ENCODE measurements at regions not wholly inside any gene's neighbourhood (a gene's known extent, or its start where the extent isn't known, plus 50 kb on each side); places are given as distances from the start of the nearest gene placed in this dataset.

- no peak for ATAC-seq
- POLR2A ChIA-PET, result no interaction called here
- intact Hi-C loops (cut with micrococcal nuclease; ENCODE audit: unreplicated experiment), result no loop called here
- in situ Hi-C loops (cut with HindIII; ENCODE audit: low pct_unique_long_range_greater_than_20kb, low sequenced_read_pairs), result no loop called here
- H3K27ac ChIP-seq (ENCODE audit: low read length), result no peak overlapping the region
- no peaks in the 10 kb centered on the region for H3K9me3 ChIP-seq (ENCODE audit: control insufficient read depth, insufficient read depth, low read depth, low read length)
- no peaks in the 10 kb centered on the region for H3K27me3 ChIP-seq (ENCODE audit: control insufficient read depth, insufficient read depth, low read length)
- H3K4me3 ChIP-seq (ENCODE audit: low read depth in 2 of 2, low read length in 2 of 2), result no peak overlapping the region
- H3K36me3 ChIP-seq (ENCODE audit: control insufficient read depth, insufficient read depth, low read length), result no peaks in the 10 kb centered on the region
- no peaks in the 10 kb centered on the region for H3K4me1 ChIP-seq (ENCODE audit: control insufficient read depth, insufficient read depth, low read length)
- BruUV-seq (replicated peaks), result no TSS peak
- no peak for DNase-seq (ENCODE audit: low read depth, low spot score)
- TF ChIP-seq POLR2AphosphoS5 (IDR thresholded peaks at IDR 0.05; ENCODE audit: low read depth, low read length) (no peak), SIN3A (IDR thresholded peaks at IDR 0.05; ENCODE audit: borderline replicate concordance, insufficient read depth, low read depth, low read length) (no peak)
- CTCF ChIA-PET, result no interaction called here
Observed at GRCh38 chr2:147523415-147523814, 321.4 kb upstream of the ACVR2A start.

- Histone ChIP-seq H3K36me3 (ENCODE audit: control insufficient read depth, insufficient read depth, low read length) (no peaks in the 10 kb centered on the region), H3K4me1 (ENCODE audit: control insufficient read depth, insufficient read depth, low read length) (no peaks in the 10 kb centered on the region), H3K27me3 (ENCODE audit: control insufficient read depth, insufficient read depth, low read length) (no peaks in the 10 kb centered on the region), H3K27ac (ENCODE audit: low read length) (no peak overlapping the region), H3K4me3 (ENCODE audit: low read depth in 2 of 2, low read length in 2 of 2) (no peak overlapping the region), H3K9me3 (ENCODE audit: control insufficient read depth, insufficient read depth, low read depth, low read length) (no peaks in the 10 kb centered on the region)
- in situ Hi-C loops (cut with HindIII; ENCODE audit: low pct_unique_long_range_greater_than_20kb, low sequenced_read_pairs), result no loop called here
- ATAC-seq (no peak), DNase-seq (ENCODE audit: low read depth, low spot score) (no peak)
- no peak for TF ChIP-seq REST (IDR thresholded peaks at IDR 0.05; ENCODE audit: insufficient read depth in 1 of 2, low read depth in 2 of 2, low read length in 1 of 2)
- no peak for TF ChIP-seq POLR2AphosphoS5 (IDR thresholded peaks at IDR 0.05; ENCODE audit: low read depth, low read length)
- TF ChIP-seq TCF7L2 (IDR thresholded peaks at IDR 0.05; ENCODE audit: low read depth, low read length), result no peak
- TF ChIP-seq SIN3A (IDR thresholded peaks at IDR 0.05; ENCODE audit: borderline replicate concordance, insufficient read depth, low read depth, low read length), result no peak
- TF ChIP-seq CTCF (IDR thresholded peaks at IDR 0.05), result no peak
- BruUV-seq (replicated peaks), result no TSS peak
- CTCF ChIA-PET, result no interaction called here
- POLR2A ChIA-PET, result no interaction called here
- intact Hi-C loops (cut with micrococcal nuclease; ENCODE audit: unreplicated experiment), result no loop called here
Observed at GRCh38 chr2:147521936-147522335, 322.9 kb upstream of the ACVR2A start.

- in situ Hi-C loops (cut with HindIII; ENCODE audit: low pct_unique_long_range_greater_than_20kb, low sequenced_read_pairs) (no loop called here), intact Hi-C loops (cut with micrococcal nuclease; ENCODE audit: unreplicated experiment) (no loop called here)
- POLR2A ChIA-PET, result no interaction called here
- Histone ChIP-seq H3K4me1 (ENCODE audit: control insufficient read depth, insufficient read depth, low read length) (no peaks in the 10 kb centered on the region), H3K9me3 (ENCODE audit: control insufficient read depth, insufficient read depth, low read depth, low read length) (no peaks in the 10 kb centered on the region), H3K27ac (ENCODE audit: low read length) (no peak overlapping the region), H3K36me3 (ENCODE audit: control insufficient read depth, insufficient read depth, low read length) (no peaks in the 10 kb centered on the region), H3K27me3 (ENCODE audit: control insufficient read depth, insufficient read depth, low read length) (no peaks in the 10 kb centered on the region), H3K4me3 (ENCODE audit: low read depth in 2 of 2, low read length in 2 of 2) (no peak overlapping the region)
- no TSS peak for BruUV-seq (replicated peaks)
- no peak for DNase-seq (ENCODE audit: low read depth, low spot score)
- no peak for ATAC-seq
- CTCF ChIA-PET, result no interaction called here
- TF ChIP-seq POLR2AphosphoS5 (IDR thresholded peaks at IDR 0.05; ENCODE audit: low read depth, low read length) (no peak), CTCF (IDR thresholded peaks at IDR 0.05) (no peak), SIN3A (IDR thresholded peaks at IDR 0.05; ENCODE audit: borderline replicate concordance, insufficient read depth, low read depth, low read length) (no peak), TCF7L2 (IDR thresholded peaks at IDR 0.05; ENCODE audit: low read depth, low read length) (no peak), REST (IDR thresholded peaks at IDR 0.05; ENCODE audit: insufficient read depth in 1 of 2, low read depth in 2 of 2, low read length in 1 of 2) (no peak)
Observed at GRCh38 chr2:147520817-147521216, 324.0 kb upstream of the ACVR2A start.
